GM19455 (cell line): ENCODE measurements at regions not wholly inside any gene's neighbourhood (a gene's known extent, or its start where the extent isn't known, plus 50 kb on each side); places are given as distances from the start of the nearest gene placed in this dataset.
"Not testable (repeated sequence)": the region's sequence is repeated elsewhere in the genome, so short reads cannot be mapped to it uniquely, and the experiment has no call there.

Source experiments
- ATAC-seq: cut with Tn5 transposase; IDR thresholded peaks from one replicate; pipeline ENCODE4 v1.9.1; 2021; ENCODE audit not compliant: unreplicated experiment

GRCh38 chr3:26474706-26475105, 147.9 kb upstream of the LRRC3B start:
- no peak for ATAC-seq

GRCh38 chr3:26480377-26480776, 142.2 kb upstream of the LRRC3B start:
- ATAC-seq: no peak

GRCh38 chr3:26484140-26484539, 138.4 kb upstream of the LRRC3B start:
- ATAC-seq: no peak

- no peak for ATAC-seq
Observed at GRCh38 chr3:26498271-26498670, 124.3 kb upstream of the LRRC3B start.

GRCh38 chr3:26505399-26505798, 117.2 kb upstream of the LRRC3B start:
- ATAC-seq: no peak

- ATAC-seq: not testable (repeated sequence)
Observed at GRCh38 chr3:26514445-26515029, 108.0 kb upstream of the LRRC3B start.

GRCh38 chr3:26515351-26515750, 107.2 kb upstream of the LRRC3B start:
- ATAC-seq: no peak

- ATAC-seq: no peak
Observed at GRCh38 chr3:26521261-26521660, 101.3 kb upstream of the LRRC3B start.

- ATAC-seq: no peak
Observed at GRCh38 chr3:26522919-26523318, 99.7 kb upstream of the LRRC3B start.

- ATAC-seq: no peak
Observed at GRCh38 chr3:26525013-26525412, 97.6 kb upstream of the LRRC3B start.

GRCh38 chr3:26535151-26535550, 87.4 kb upstream of the LRRC3B start:
- no peak for ATAC-seq

- no peak for ATAC-seq
Observed at GRCh38 chr3:26536955-26537354, 85.6 kb upstream of the LRRC3B start.

- no peak for ATAC-seq
Observed at GRCh38 chr3:26550413-26550812, 72.2 kb upstream of the LRRC3B start.

GRCh38 chr3:26556637-26557036, 65.9 kb upstream of the LRRC3B start:
- ATAC-seq: no peak

- no peak for ATAC-seq
Observed at GRCh38 chr3:26558257-26558656, 64.3 kb upstream of the LRRC3B start.

- no peak for ATAC-seq
Observed at GRCh38 chr3:26559227-26559626, 63.3 kb upstream of the LRRC3B start.

GRCh38 chr3:26560081-26560480, 62.5 kb upstream of the LRRC3B start:
- ATAC-seq: no peak

GRCh38 chr3:26562021-26562768, 60.4 kb upstream of the LRRC3B start:
- ATAC-seq: no peak
